GM06990 (cell line): ENCODE measurements at regions not wholly inside any gene's neighbourhood (a gene's known extent, or its start where the extent isn't known, plus 50 kb on each side); places are given as distances from the start of the nearest gene placed in this dataset.

Source experiments
- DNase-seq: peaks from one replicate; pipeline ENCODE4 v3.0.0-alpha.2; 2011; ENCODE audit not compliant: insufficient read length; ENCODE audit errors: extremely low read depth
- H3K27me3 ChIP-seq: replicated peaks from 2 replicates; pipeline ENCODE4 v1.6.0; 2011; ENCODE audit warnings: low read length; ENCODE audit not compliant: control insufficient read depth, insufficient read depth
- H3K36me3 ChIP-seq: 2 replicates; pipeline ENCODE4 v1.5.1; 2011; ENCODE audit warnings: low read length; ENCODE audit not compliant: control insufficient read depth, insufficient read depth
- H3K4me3 ChIP-seq: replicated peaks from 2 replicates; pipeline ENCODE4 v1.5.1; 2011; ENCODE audit warnings: low read depth, mild to moderate bottlenecking, control low read depth, low read length
- CTCF ChIP-seq: IDR thresholded peaks from 2 replicates; pipeline ENCODE4 v1.5.1; 2011; ENCODE audit warnings: low read length, control low read depth, mild to moderate bottlenecking, inconsistent platforms; ENCODE audit not compliant: insufficient read depth, poor library complexity, severe bottlenecking

GRCh38 chr9:19643875-19644274 is 145.0 kb downstream of the SLC24A2 start:
- no peaks in the 10 kb centered on the region for H3K36me3 ChIP-seq
- no peak for TF ChIP-seq CTCF

GRCh38 chr9:19642256-19642655 is 146.6 kb downstream of the SLC24A2 start:
- Histone ChIP-seq H3K36me3 (no peaks in the 10 kb centered on the region), H3K27me3 (no peaks in the 10 kb centered on the region), H3K4me3 (no peak overlapping the region)
- no peak for DNase-seq
- peak; percentile 4 for TF ChIP-seq CTCF

More at GRCh38 chr9:19643875-19644274, 145.0 kb downstream of the SLC24A2 start:
- DNase-seq = no peak
- Histone ChIP-seq H3K27me3 (no peaks in the 10 kb centered on the region), H3K4me3 (no peak overlapping the region)

GRCh38 chr9:19641046-19641445 is 147.8 kb downstream of the SLC24A2 start:
- TF ChIP-seq CTCF = no peak
- Histone ChIP-seq H3K27me3 (no peaks in the 10 kb centered on the region), H3K36me3 (no peaks in the 10 kb centered on the region), H3K4me3 (no peak overlapping the region)
- no peak for DNase-seq

DNA sequence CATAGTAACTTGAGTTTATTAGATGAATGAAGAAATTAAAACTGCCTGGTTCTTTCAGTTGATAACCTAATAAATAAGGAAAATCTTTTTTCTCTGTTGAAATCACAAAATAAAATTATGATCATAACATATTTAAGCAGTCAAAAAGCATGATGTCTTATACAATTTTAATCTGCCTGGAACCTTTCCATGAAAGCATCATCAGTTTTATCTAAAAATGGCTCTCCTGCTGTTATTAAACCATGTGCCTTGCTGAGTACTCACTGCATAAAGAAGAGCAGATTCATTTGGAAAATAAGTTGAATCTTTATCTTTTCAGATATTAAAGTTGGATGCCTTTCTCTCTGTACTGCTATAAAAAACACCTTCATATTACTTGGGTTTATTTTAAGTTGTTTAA is 148.8 kb downstream of the SLC24A2 start:
- DNase-seq = no peak
- no peak for TF ChIP-seq CTCF
- no peak overlapping the region for H3K4me3 ChIP-seq
- no peaks in the 10 kb centered on the region for H3K27me3 ChIP-seq
- no peaks in the 10 kb centered on the region for H3K36me3 ChIP-seq

DNA sequence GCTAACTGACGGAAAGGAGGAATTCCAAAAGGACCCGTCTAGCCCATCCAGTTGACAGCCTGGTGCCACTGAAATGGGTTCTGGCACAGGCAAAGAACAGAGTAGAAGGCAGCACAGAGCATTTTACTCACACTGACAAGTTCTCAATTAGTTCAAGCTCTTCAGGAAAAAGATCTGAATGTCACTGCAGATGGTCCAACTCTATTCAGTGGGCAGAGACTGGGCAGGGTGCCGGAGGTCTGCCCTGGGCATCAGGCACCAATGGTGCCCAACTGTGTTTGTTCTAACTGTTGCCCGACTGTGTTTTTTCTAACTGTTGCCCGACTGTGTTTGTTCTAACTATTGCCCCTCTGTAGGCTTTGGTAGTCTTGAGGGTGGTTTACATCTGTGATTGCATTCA is 151.8 kb downstream of the SLC24A2 start:
- H3K36me3 ChIP-seq = no peaks in the 10 kb centered on the region
- DNase-seq = no peak
- no peaks in the 10 kb centered on the region for H3K27me3 ChIP-seq
- TF ChIP-seq CTCF = no peak
- H3K4me3 ChIP-seq = no peak overlapping the region

GRCh38 chr9:19634881-19635280 is 154.0 kb downstream of the SLC24A2 start:
- H3K27me3 ChIP-seq = no peaks in the 10 kb centered on the region
- DNase-seq = no peak
- no peak for TF ChIP-seq CTCF
- no peaks in the 10 kb centered on the region for H3K36me3 ChIP-seq
- no peak overlapping the region for H3K4me3 ChIP-seq
